Loucy (cell line): ENCODE measurements at regions not wholly inside any gene's neighbourhood (a gene's known extent, or its start where the extent isn't known, plus 50 kb on each side); places are given as distances from the start of the nearest gene placed in this dataset.

ENCODE experiments used
- H2AFZ ChIP-seq: fragments of 200-600 bp; sonication (generic); 2 replicates; pipeline ENCODE4 v1.6.0; 2016; ENCODE audit warnings: antibody characterized with exemption, mild to moderate bottlenecking, low read length, moderate library complexity
- H3F3A ChIP-seq: fragments of 200-600 bp; 2 replicates; pipeline ENCODE4 v1.6.0; 2016; ENCODE audit warnings: antibody characterized with exemption, low read depth, mild to moderate bottlenecking
- H3K27me3 ChIP-seq: fragments of 200-600 bp; sonication (generic); 2 replicates; pipeline ENCODE4 v1.6.1; 2014; ENCODE audit warnings: low read length, mild to moderate bottlenecking; ENCODE audit not compliant: insufficient read depth, poor library complexity, severe bottlenecking
- H3K36me3 ChIP-seq: fragments of 200-600 bp; sonication (generic); 2 replicates; pipeline ENCODE4 v1.6.1; 2016; ENCODE audit warnings: low read length; ENCODE audit not compliant: insufficient read depth
- H3K4me1 ChIP-seq: fragments of 200-600 bp; sonication (generic); 2 replicates; pipeline ENCODE4 v1.5.1; 2014; ENCODE audit warnings: low read length, mild to moderate bottlenecking; ENCODE audit not compliant: insufficient read depth, poor library complexity, severe bottlenecking
- H3K4me2 ChIP-seq: fragments of 200-600 bp; sonication (generic); 2 replicates; pipeline ENCODE4 v1.6.0; 2014; ENCODE audit warnings: antibody characterized with exemption, low read length, low read depth, mild to moderate bottlenecking; ENCODE audit not compliant: poor library complexity, severe bottlenecking
- H3K4me3 ChIP-seq: fragments of 200-600 bp; sonication (generic); 2 replicates; pipeline ENCODE4 v1.5.1; 2014; ENCODE audit warnings: low read length, mild to moderate bottlenecking, mixed read lengths; ENCODE audit not compliant: poor library complexity, severe bottlenecking
- H3K79me2 ChIP-seq: fragments of 200-600 bp; sonication (generic); 2 replicates; pipeline ENCODE4 v1.6.1; 2014; ENCODE audit warnings: low read length; ENCODE audit not compliant: insufficient read depth
- H3K9ac ChIP-seq: fragments of 200-600 bp; sonication (generic); 2 replicates; pipeline ENCODE4 v1.6.0; 2014; ENCODE audit warnings: mild to moderate bottlenecking, low read depth, low read length, moderate library complexity; ENCODE audit not compliant: poor library complexity, severe bottlenecking
- H3K9me2 ChIP-seq: fragments of 200-600 bp; sonication (generic); replicated peaks from 2 replicates; pipeline ENCODE4 v1.6.1; 2016; ENCODE audit warnings: low read depth, low read length, mixed read lengths
- H3K9me3 ChIP-seq: fragments of 200-600 bp; sonication (generic); 2 replicates; pipeline ENCODE4 v1.6.1; 2014; ENCODE audit warnings: mild to moderate bottlenecking, antibody characterized with exemption, low read length, low read depth; ENCODE audit not compliant: insufficient read depth
- H4K20me1 ChIP-seq: fragments of 200-600 bp; sonication (generic); 2 replicates; pipeline ENCODE4 v1.6.0; 2014; ENCODE audit warnings: antibody characterized with exemption, low read length, mild to moderate bottlenecking; ENCODE audit not compliant: insufficient read depth, poor library complexity, severe bottlenecking
- EZH2phosphoT487 ChIP-seq: fragments of 200-600 bp; IDR thresholded peaks from 2 replicates; pipeline ENCODE4 v1.6.1; 2018; ENCODE audit warnings: antibody characterized with exemption, mild to moderate bottlenecking, moderate library complexity, borderline replicate concordance
- TF ChIP-seq, protein P1 (sequence below): fragments of 200-600 bp; sonication (generic); conservative IDR thresholded peaks from 2 replicates; pipeline ENCODE4 v1.5.1; 2014; ENCODE audit warnings: mild to moderate bottlenecking, antibody characterized with exemption, low read length

DNA sequence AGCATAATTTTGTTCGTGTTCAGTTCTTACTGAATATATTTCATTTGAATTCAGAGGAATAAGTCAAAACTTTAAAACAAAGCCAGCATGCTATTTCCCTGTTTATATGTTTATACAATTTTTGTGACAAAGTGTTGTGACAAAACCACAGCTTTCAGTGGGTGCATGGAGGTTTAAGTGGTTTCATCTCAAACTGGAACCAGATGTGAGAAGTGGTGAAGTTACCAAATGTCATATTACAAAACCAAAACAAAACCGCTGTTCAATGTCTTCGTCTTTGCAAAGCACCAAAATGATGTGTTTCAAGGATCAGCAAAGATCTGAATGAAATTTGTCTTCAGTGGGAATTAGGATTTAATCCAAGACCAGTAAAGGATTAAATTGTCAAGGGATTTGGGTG, 59.3 kb upstream of the OSTN start:
- H3K36me3 ChIP-seq: no peaks in the 10 kb centered on the region
- H3K9me3 ChIP-seq: no peaks in the 10 kb centered on the region
- H4K20me1 ChIP-seq: no peaks in the 10 kb centered on the region
- no peaks in the 10 kb centered on the region for H3K27me3 ChIP-seq
- 0 out of 2 replicates have a peak, but pooled peaks cover 5% of the 10 kb centered on the region for H3K9me2 ChIP-seq
- no peak overlapping the region for H3K4me3 ChIP-seq
- no peaks in the 10 kb centered on the region for H3F3A ChIP-seq
- H3K9ac ChIP-seq: no peak overlapping the region
- TF ChIP-seq EZH2phosphoT487: no peak
- TF ChIP-seq, protein P1, sequence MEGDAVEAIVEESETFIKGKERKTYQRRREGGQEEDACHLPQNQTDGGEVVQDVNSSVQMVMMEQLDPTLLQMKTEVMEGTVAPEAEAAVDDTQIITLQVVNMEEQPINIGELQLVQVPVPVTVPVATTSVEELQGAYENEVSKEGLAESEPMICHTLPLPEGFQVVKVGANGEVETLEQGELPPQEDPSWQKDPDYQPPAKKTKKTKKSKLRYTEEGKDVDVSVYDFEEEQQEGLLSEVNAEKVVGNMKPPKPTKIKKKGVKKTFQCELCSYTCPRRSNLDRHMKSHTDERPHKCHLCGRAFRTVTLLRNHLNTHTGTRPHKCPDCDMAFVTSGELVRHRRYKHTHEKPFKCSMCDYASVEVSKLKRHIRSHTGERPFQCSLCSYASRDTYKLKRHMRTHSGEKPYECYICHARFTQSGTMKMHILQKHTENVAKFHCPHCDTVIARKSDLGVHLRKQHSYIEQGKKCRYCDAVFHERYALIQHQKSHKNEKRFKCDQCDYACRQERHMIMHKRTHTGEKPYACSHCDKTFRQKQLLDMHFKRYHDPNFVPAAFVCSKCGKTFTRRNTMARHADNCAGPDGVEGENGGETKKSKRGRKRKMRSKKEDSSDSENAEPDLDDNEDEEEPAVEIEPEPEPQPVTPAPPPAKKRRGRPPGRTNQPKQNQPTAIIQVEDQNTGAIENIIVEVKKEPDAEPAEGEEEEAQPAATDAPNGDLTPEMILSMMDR: no peak
- H2AFZ ChIP-seq: no peak overlapping the region
- H3K4me1 ChIP-seq: no peaks in the 10 kb centered on the region
- no peak overlapping the region for H3K4me2 ChIP-seq
- no peaks in the 10 kb centered on the region for H3K79me2 ChIP-seq

DNA sequence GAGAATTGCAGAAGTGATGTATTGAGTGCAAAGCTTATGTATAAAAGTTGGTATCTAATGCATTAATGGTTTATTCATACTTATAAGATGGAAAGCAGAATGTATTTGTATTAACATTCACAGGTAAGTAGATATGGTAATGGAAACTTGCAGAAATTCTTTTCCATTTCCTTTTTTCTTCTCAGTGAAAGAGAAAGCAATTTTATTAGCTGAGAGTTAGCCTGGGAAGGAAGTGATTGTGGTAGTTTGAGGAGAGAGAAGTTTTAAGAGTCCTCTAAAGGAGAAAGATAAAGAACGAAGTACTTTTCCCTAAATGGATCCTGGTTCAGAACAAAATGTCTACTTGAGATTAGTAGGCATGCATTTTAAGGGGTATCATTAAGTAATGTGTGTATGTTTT, 60.1 kb upstream of the OSTN start:
- Histone ChIP-seq H3K9me3 (no peaks in the 10 kb centered on the region), H3K36me3 (no peaks in the 10 kb centered on the region), H3K9me2 (0 out of 2 replicates have a peak, but pooled peaks cover 5% of the 10 kb centered on the region), H4K20me1 (no peaks in the 10 kb centered on the region), H3K4me2 (no peak overlapping the region), H3K4me1 (no peaks in the 10 kb centered on the region), H3K27me3 (no peaks in the 10 kb centered on the region), H3K4me3 (no peak overlapping the region), H3K9ac (no peak overlapping the region), H2AFZ (no peak overlapping the region), H3F3A (no peaks in the 10 kb centered on the region), H3K79me2 (no peaks in the 10 kb centered on the region)
- TF ChIP-seq EZH2phosphoT487: no peak
- TF ChIP-seq, protein P1: no peak

DNA sequence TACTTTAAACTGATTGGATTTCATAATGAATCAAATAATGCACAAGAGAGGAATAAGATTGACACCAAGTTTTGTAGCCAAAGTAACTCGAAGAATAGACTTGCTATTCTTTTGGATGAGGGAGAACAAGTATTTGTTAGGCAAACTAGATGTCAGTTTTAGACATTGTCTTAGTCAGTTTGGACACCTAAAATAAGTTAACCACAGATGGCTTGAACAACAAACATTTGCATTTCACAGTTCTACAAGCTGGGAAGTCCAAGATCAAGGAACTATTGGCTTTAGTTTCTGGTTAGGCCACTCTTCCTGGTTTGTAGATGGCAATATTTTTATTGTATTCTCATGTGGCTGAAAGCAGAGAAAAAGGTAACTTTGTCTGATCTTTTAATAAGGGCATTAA, 61.3 kb upstream of the OSTN start:
- H3K4me1 ChIP-seq: no peaks in the 10 kb centered on the region
- no peak for TF ChIP-seq EZH2phosphoT487
- TF ChIP-seq, protein P1: no peak
- no peak overlapping the region for H3K4me2 ChIP-seq

More for the DNA sequence above, 61.3 kb upstream of the OSTN start:
- no peaks in the 10 kb centered on the region for H4K20me1 ChIP-seq
- H3K9me2 ChIP-seq: no peaks in the 10 kb centered on the region
- H3K9ac ChIP-seq: no peak overlapping the region
- H3F3A ChIP-seq: no peaks in the 10 kb centered on the region
- H3K79me2 ChIP-seq: no peaks in the 10 kb centered on the region
- H3K27me3 ChIP-seq: no peaks in the 10 kb centered on the region
- H3K9me3 ChIP-seq: no peaks in the 10 kb centered on the region
- no peak overlapping the region for H3K4me3 ChIP-seq
- H3K36me3 ChIP-seq: no peaks in the 10 kb centered on the region
- H2AFZ ChIP-seq: no peak overlapping the region
